K562 (cell line): ENCODE measurements at regions not wholly inside any gene's neighbourhood (a gene's known extent, or its start where the extent isn't known, plus 50 kb on each side); places are given as distances from the start of the nearest gene placed in this dataset.

ENCODE experiments used
- CBX2 ChIP-seq: fragments of 200-600 bp; sonication (generic); IDR thresholded peaks from one replicate; pipeline ENCODE4 v1.6.1; 2012; ENCODE audit warnings: mild to moderate bottlenecking, low read length, inconsistent platforms; ENCODE audit not compliant: insufficient read depth, poor library complexity, severe bottlenecking
- GABPA ChIP-seq: fragments of 200-800 bp; sonication (Bioruptor generic); conservative IDR thresholded peaks from 2 replicates; pipeline ENCODE4 v1.6.1; 2016; ENCODE audit warnings: low read depth, missing genetic modification characterization, missing compliant biosample characterization
- HCFC1 ChIP-seq: IDR thresholded peaks from 2 replicates; pipeline ENCODE4 v1.6.1; 2012; ENCODE audit warnings: low read depth, low read length, improper control_type of control experiment
- JUN ChIP-seq, 2 experiments: sonication (generic) in 1 of 2; formaldehyde crosslinking in 1 of 2; IDR thresholded peaks; 2 replicates each; pipeline versions ENCODE4 v1.6.1 to v1.8.0; 2012 to 2022; ENCODE audit warnings: borderline replicate concordance in 2 of 2, mild to moderate bottlenecking in 2 of 2, improper control_type of control experiment in 1 of 2, low read depth in 1 of 2, low read length in 1 of 2, missing genetic modification reagents in 1 of 2
- MAZ ChIP-seq, 2 experiments: fragments of 450-650 bp in 1 of 2; sonication (generic) in 1 of 2; formaldehyde crosslinking; IDR thresholded peaks in 1 of 2; conservative IDR thresholded peaks in 1 of 2; 2 replicates each; pipeline versions ENCODE4 v1.4.0 to v1.5.0; 2020; ENCODE audit warnings: mild to moderate bottlenecking in 1 of 2, missing genetic modification reagents in 1 of 2
- ZKSCAN1 ChIP-seq: fragments of 150-350 bp; IDR thresholded peaks from 2 replicates; pipeline ENCODE4 v1.6.1; 2016; ENCODE audit warnings: low read depth, low read length
- TF ChIP-seq, protein P1 (sequence below), 3 experiments: IDR thresholded peaks in 2 of 3; conservative IDR thresholded peaks in 1 of 3; 2 replicates each; pipeline ENCODE4 v1.5.1; 2011 to 2012; ENCODE audit warnings: low read length in 3 of 3, mild to moderate bottlenecking in 3 of 3, control low read depth in 2 of 3, improper control_type of control experiment in 1 of 3, inconsistent platforms in 1 of 3, low read depth in 1 of 3, mixed read lengths in 1 of 3, moderate library complexity in 1 of 3; ENCODE audit not compliant: insufficient read depth in 2 of 3

DNA sequence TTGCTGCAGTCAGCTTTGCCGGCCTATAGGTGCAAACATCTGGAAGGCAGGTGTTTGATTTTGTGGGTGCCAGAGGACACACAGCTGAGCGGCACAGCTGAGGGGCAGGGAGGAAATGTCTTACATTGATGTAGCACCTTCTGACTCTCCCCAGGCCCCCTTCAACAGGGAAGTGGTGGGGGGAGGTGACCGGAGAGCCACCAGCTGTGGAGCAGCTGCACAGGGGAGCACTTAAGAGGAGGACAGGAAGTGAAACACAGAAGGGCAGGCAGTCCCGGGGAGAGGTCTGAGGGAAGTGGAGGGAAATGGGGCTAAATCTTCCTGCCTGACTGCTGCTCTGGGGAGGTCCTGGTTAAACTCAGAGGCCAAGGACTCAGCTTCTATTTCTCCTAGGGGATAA is 409.1 kb downstream of the TNS1 start:
- TF ChIP-seq JUN (IDR thresholded peaks at IDR 0.05; ENCODE audit: borderline replicate concordance, low read depth, low read length) (no peak), JUN (CRISPR knock-in tag; IDR thresholded peaks at IDR 0.05; ENCODE audit: borderline replicate concordance) (no peak), GABPA (tag) (no peak), HCFC1 (no peak), CBX2 (no peak), MAZ (CRISPR knock-in tag; conservative IDR thresholded peaks at IDR 0.05 in 1 of 2, IDR thresholded peaks at IDR 0.05 in 1 of 2) (no peak), ZKSCAN1 (no peak)
- TF ChIP-seq, protein P1, sequence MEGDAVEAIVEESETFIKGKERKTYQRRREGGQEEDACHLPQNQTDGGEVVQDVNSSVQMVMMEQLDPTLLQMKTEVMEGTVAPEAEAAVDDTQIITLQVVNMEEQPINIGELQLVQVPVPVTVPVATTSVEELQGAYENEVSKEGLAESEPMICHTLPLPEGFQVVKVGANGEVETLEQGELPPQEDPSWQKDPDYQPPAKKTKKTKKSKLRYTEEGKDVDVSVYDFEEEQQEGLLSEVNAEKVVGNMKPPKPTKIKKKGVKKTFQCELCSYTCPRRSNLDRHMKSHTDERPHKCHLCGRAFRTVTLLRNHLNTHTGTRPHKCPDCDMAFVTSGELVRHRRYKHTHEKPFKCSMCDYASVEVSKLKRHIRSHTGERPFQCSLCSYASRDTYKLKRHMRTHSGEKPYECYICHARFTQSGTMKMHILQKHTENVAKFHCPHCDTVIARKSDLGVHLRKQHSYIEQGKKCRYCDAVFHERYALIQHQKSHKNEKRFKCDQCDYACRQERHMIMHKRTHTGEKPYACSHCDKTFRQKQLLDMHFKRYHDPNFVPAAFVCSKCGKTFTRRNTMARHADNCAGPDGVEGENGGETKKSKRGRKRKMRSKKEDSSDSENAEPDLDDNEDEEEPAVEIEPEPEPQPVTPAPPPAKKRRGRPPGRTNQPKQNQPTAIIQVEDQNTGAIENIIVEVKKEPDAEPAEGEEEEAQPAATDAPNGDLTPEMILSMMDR (IDR thresholded peaks at IDR 0.05 in 2 of 3, conservative IDR thresholded peaks at IDR 0.05 in 1 of 3; ENCODE audit: insufficient read depth in 2 of 3, low read depth in 1 of 3, low read length in 3 of 3): no peak
